HG03039 (cell line): ENCODE measurements at regions not wholly inside any gene's neighbourhood (a gene's known extent, or its start where the extent isn't known, plus 50 kb on each side); places are given as distances from the start of the nearest gene placed in this dataset.

Experiments
- ATAC-seq: cut with Tn5 transposase; IDR thresholded peaks from one replicate; pipeline ENCODE4 v1.9.1; 2021; ENCODE audit warnings: mild to moderate bottlenecking, moderate library complexity; ENCODE audit not compliant: unreplicated experiment

- no peak for ATAC-seq
Measured at GRCh38 chr6:101202867-101203374, 190.6 kb upstream of the GRIK2 start.

DNA sequence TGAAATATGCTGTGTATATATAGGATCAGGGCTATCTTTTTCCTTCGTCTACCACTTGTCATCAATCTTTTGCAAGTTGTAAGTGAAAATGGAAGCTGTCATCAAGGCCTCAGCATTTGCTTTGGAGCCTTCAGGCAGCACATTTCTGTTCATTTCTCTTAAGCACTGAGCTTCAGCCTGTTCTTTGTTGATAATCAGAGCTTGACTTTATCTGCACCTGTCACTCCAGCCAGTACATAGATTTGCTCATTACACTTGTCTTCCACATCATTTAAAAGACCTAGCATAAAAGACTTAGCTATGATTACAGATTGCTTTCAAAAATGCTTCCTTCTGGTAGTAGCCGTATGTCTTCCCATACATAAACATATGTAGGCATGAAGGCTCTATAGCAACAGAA is 189.8 kb upstream of the GRIK2 start:
- no peak for ATAC-seq

- no peak for ATAC-seq
Measured at GRCh38 chr6:101208152-101208551, 185.4 kb upstream of the GRIK2 start.

GRCh38 chr6:101212640-101213039 is 180.9 kb upstream of the GRIK2 start:
- no peak for ATAC-seq

- no peak for ATAC-seq
Measured at GRCh38 chr6:101222007-101222406, 171.5 kb upstream of the GRIK2 start.

DNA sequence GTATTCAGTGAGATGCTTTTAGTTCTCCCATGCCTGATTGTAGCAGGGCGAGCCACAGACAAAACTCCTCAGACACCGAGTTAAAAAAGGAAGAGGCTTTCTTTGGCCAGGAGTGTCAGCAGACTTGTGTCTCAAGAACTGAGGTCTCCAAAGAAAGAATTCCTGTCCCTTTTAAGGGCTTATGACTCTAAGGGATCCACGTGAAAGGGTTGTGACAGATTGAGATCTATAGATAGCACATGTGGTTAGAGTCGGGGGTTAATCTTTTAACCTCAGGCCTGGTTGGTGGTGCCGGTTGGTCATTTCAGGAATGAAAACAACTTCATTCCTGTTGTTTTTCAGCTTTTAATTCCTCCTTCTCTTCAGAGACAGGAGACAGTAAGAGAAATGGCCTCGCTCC is 168.8 kb upstream of the GRIK2 start:
- ATAC-seq, result no peak

- no peak for ATAC-seq
Measured at GRCh38 chr6:101226677-101227135, 166.8 kb upstream of the GRIK2 start.

GRCh38 chr6:101230866-101231265 is 162.6 kb upstream of the GRIK2 start:
- no peak for ATAC-seq

- ATAC-seq, result no peak
Measured at GRCh38 chr6:101231606-101232235, 161.8 kb upstream of the GRIK2 start.

GRCh38 chr6:101232961-101233360 is 160.5 kb upstream of the GRIK2 start:
- no peak for ATAC-seq

DNA sequence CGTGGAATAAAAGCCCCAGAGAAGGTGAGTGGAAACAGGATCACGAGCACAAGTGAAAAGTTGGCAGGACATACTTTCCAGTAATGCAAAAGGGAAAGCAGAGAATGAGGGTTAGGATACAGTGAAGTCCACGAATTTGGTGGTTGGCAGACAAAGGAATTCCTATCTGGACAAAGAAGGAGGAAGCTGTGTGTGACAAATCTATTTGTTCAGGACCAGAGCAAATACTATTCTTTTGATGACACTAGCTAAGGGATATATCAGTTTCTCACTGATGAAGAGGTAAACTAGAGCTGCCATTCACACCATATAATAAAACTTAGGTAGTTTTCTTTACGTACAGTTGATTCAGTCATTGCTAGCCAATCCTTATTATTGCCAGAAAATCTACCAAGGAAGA is 156.8 kb upstream of the GRIK2 start:
- no peak for ATAC-seq

- no peak for ATAC-seq
Measured at GRCh38 chr6:101241442-101241841, 152.1 kb upstream of the GRIK2 start.

GRCh38 chr6:101249470-101249869 is 144.0 kb upstream of the GRIK2 start:
- ATAC-seq, result no peak

DNA sequence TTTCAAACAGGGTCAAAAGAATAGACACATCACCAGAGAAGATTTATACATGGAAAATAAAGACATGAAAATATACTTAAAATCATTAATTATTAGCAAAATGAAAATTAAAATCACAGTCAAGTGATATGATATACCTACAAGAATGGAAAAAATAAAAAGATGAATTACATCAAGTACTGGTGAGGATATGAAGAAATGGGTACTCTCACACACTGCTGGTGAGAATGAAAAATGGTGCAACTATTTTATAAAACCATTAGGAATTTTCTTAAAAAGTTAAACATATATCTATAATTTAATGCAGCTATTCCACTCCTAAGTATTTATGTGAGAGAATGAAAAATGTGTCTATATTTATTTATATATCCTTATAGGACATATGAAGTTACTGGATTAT is 136.3 kb upstream of the GRIK2 start:
- ATAC-seq, result no peak

DNA sequence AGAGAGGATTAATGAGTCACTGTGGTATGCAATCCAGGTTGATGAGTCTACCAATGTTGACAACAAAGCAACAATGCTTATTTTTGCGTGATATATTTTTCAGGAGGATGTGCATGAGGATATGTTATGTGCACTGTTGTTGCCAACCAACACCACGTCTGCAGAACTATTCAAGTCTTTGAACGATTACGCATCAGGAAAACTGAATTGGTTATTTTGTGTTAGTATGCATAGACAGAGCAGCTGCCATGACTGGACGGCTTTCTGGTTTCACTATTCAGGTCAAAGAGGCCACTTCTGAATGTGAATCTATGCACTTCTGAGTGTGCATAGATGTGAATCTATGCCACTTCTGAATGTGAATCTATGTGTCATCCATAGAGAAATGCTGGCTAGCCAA is 134.0 kb upstream of the GRIK2 start:
- no peak for ATAC-seq

- ATAC-seq, result no peak
Measured at GRCh38 chr6:101263596-101263995, 129.9 kb upstream of the GRIK2 start.

DNA sequence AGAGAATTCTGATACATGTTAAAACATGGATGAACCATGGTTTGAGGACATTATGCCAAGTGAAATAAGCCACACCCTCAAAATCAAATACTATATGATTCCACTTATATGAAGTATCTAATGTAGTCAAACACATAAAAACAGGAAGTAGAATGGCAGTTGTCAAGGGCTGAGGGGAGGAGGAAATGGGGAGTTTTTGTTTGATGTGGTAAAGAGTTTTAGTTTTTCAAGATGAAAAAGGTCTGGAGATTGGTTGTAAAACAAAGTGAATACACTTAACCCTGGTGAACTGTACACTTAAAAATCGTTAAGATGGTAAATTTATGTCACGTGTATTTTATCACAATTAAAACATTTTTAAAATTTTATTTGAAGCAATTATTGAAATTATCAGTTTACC is 127.4 kb upstream of the GRIK2 start:
- ATAC-seq, result no peak

DNA sequence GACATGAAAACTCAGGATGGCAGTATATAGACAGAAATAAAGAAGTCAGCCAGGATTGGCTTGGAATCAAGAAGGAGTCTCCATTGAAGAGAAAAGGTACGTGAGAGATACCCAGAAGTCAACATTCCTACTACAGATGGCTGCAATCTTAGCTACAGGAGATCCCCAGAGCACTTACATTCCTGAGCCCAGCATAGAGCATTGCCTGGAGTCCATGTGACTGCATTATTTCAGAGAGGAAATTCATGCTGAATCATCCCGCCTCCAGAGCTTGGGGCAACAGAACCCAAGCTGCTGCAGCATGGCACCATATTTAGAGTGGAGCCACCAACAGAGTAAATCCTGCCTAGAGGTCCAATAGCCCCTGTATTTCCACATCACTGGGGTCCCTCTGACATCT is 125.0 kb upstream of the GRIK2 start:
- no peak for ATAC-seq

- no peak for ATAC-seq
Measured at GRCh38 chr6:101275251-101275650, 118.3 kb upstream of the GRIK2 start.

DNA sequence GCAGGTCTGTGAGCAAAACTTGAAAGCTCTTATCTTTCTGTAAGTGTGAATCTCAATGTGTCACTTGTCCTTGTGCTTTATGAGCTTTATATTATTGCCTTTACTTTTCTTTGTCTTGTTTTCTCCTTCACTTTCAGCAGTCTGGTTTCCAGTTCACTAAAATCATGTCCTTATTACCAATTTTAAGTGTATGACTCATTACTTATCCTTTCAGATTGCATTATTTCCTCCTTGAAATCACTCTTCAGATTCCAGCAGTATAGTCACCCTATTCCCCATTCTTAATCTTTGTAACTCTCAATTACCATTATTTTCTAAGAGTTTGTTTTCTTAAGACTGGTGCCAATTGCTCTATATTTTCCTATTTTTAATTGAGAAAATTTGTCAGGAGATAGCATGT is 117.4 kb upstream of the GRIK2 start:
- no peak for ATAC-seq

DNA sequence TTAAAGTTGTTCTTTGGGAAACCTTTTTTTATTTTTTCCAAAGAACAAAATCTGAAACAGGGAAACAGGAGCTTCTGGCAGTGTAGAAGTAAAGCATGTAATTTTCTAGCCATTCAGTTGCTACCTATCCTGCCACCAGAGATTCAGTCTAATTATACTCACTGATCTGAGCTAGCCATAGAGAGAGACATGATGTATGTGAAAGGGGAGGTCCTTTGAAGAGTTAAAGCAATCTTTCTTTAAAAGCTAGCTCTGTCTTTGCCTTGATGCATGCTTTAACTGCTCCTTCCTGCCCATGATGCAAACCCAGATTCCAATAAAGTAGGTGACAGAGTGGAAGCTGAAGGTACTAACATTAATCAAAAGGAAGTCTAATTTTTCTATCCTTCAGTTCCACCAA is 114.1 kb upstream of the GRIK2 start:
- no peak for ATAC-seq

DNA sequence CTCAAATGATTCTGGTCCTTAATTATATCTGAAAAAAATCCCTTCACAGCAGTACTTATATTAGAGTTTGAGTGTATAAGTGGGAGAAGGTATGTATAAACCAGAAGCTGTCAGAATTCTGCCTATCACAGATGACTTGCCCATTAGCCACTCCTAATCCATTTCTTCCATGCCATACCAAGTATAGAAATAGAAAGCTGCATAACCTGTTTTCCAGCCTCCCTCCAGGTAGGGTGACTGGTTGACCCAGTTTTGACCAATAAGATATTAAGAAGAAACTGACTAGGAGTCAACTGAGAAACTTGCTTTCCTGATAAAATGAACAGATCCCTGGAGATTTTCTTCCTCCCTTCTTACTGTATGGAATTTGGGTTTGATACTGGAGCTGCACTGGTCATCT is 112.2 kb upstream of the GRIK2 start:
- ATAC-seq, result no peak

DNA sequence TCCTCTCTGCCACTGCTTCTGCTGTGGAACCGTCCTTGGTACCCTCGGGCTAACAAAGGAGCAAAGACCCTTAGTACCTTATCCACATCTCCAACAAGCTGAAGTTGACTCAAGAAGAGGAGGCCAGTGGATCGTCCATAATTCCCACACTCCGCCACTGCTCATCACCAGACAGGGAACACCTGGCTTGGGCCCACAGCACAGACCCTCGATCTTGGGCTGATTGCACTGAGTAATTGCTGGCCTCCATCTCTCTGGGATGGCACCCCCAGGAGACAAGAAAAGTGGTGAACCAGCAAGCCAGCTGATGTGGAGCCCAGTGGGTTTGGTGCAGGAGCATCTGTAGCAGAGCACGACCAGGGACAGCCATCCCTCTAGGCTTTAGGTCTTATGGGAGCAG is 109.4 kb upstream of the GRIK2 start:
- ATAC-seq, result no peak
